Fibroblast of the conjunctiva (primary cell): ENCODE measurements at regions not wholly inside any gene's neighbourhood (a gene's known extent, or its start where the extent isn't known, plus 50 kb on each side); places are given as distances from the start of the nearest gene placed in this dataset.
"Not testable (repeated sequence)": the region's sequence is repeated elsewhere in the genome, so short reads cannot be mapped to it uniquely, and the experiment has no call there.

Experiments
- DNase-seq: peaks from one replicate; pipeline ENCODE4 v3.0.0-alpha.2; 2010; ENCODE audit warnings: low read depth

- DNase-seq, result not testable (repeated sequence)
Observed at GRCh38 chr2:111316881-111317549, 196.3 kb downstream of the BCL2L11 start.

GRCh38 chr2:111319552-111319951 is 198.8 kb downstream of the BCL2L11 start:
- DNase-seq, result not testable (repeated sequence)

GRCh38 chr2:111320264-111320663 is 199.6 kb downstream of the BCL2L11 start:
- DNase-seq, result not testable (repeated sequence)

GRCh38 chr2:111320965-111321364 is 200.3 kb downstream of the BCL2L11 start:
- DNase-seq, result peak; percentile 77

- not testable (repeated sequence) for DNase-seq
Observed at GRCh38 chr2:111323384-111323783, 202.7 kb downstream of the BCL2L11 start.

GRCh38 chr2:111327726-111328125 is 207.0 kb downstream of the BCL2L11 start:
- not testable (repeated sequence) for DNase-seq

GRCh38 chr2:111329309-111329708 is 208.6 kb downstream of the BCL2L11 start:
- not testable (repeated sequence) for DNase-seq

- DNase-seq, result not testable (repeated sequence)
Observed at GRCh38 chr2:111331099-111331724, 210.5 kb downstream of the BCL2L11 start.

- DNase-seq, result not testable (repeated sequence)
Observed at GRCh38 chr2:111335220-111335907, 214.7 kb downstream of the BCL2L11 start.

- not testable (repeated sequence) for DNase-seq
Observed at GRCh38 chr2:111338474-111338873, 217.8 kb downstream of the BCL2L11 start.

- DNase-seq, result not testable (repeated sequence)
Observed at GRCh38 chr2:111339476-111339875, 218.8 kb downstream of the BCL2L11 start.

- DNase-seq, result not testable (repeated sequence)
Observed at GRCh38 chr2:111344590-111344989, 223.9 kb downstream of the BCL2L11 start.

- DNase-seq, result not testable (repeated sequence)
Observed at GRCh38 chr2:111345439-111345838, 224.7 kb downstream of the BCL2L11 start.

- not testable (repeated sequence) for DNase-seq
Observed at GRCh38 chr2:111346018-111346930, 225.6 kb downstream of the BCL2L11 start.

- not testable (repeated sequence) for DNase-seq
Observed at GRCh38 chr2:111347695-111348094, 227.0 kb downstream of the BCL2L11 start.

GRCh38 chr2:111348316-111348715 is 227.6 kb downstream of the BCL2L11 start:
- not testable (repeated sequence) for DNase-seq

- DNase-seq, result not testable (repeated sequence)
Observed at GRCh38 chr2:111355022-111355817, 234.5 kb downstream of the BCL2L11 start.

GRCh38 chr2:111355823-111356511 is 235.3 kb downstream of the BCL2L11 start:
- DNase-seq, result not testable (repeated sequence)

GRCh38 chr2:111356512-111357031 is 235.9 kb downstream of the BCL2L11 start:
- not testable (repeated sequence) for DNase-seq
